ENCODE measurements at regions not wholly inside any gene's neighbourhood (a gene's known extent, or its start where the extent isn't known, plus 50 kb on each side); places are given as distances from the start of the nearest gene placed in this dataset.
"Not testable (repeated sequence)": the region's sequence is repeated elsewhere in the genome, so short reads cannot be mapped to it uniquely, and the experiment has no call there.

DNA sequence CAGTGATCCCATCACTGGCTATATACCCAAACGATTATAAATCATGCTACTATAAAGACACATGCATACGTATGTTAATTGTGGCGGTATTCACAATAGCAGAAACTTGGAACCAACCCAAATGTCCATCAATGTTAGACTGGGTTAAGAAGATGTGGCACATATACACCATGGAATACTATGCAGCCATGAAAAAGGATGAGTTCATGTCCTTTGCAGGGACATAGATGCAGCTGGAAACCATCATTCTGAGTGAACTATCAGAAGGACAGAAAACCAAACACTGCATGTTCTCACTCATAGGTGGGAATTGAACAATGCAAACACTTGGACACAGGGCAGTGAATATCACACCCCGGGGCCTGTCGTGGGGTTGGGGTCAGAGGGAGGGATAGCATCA is 1335.4 kb downstream of the EPHA7 start:
- H3K79me2 ChIP-seq (ENCODE audit: control insufficient read depth in 1 of 2, insufficient read depth in 2 of 2, low read length in 2 of 2); H4K5ac ChIP-seq (ENCODE audit: insufficient read length, low read depth, low read length); FAIRE-seq; DNase-seq (ENCODE audit: low read depth in 1 of 2, low spot score in 2 of 2); H2BK15ac ChIP-seq (ENCODE audit: low read length); H3K18ac ChIP-seq (ENCODE audit: extremely low read depth, low read length); H3K56ac ChIP-seq (replicated peaks; ENCODE audit: insufficient read length, low read depth, low read length); H4K20me1 ChIP-seq (replicated peaks in 1 of 2; ENCODE audit: control insufficient read depth in 1 of 2, insufficient read depth in 2 of 2, low read length in 2 of 2); H3K4me1 ChIP-seq (replicated peaks in 1 of 4; ENCODE audit: control insufficient read depth in 3 of 4, insufficient read depth in 4 of 4, low read length in 3 of 4); POLR2A ChIA-PET (ENCODE audit: partially characterized antibody); H4K91ac ChIP-seq (replicated peaks; ENCODE audit: insufficient read length, low read length); H3K9ac ChIP-seq (replicated peaks in 1 of 4; ENCODE audit: extremely low read depth in 1 of 4, low read depth in 3 of 4, low read length in 3 of 4); H2BK5ac ChIP-seq (ENCODE audit: low read depth, low read length); H2BK120ac ChIP-seq (replicated peaks; ENCODE audit: low read depth, low read length); H3K23ac ChIP-seq (ENCODE audit: insufficient read length); H2BK20ac ChIP-seq (ENCODE audit: low read length); H2AFZ ChIP-seq (ENCODE audit: low read length); H4K8ac ChIP-seq (ENCODE audit: extremely low read depth, insufficient read depth, low read length); H3K4me3 ChIP-seq (ENCODE audit: extremely low read depth in 1 of 4, insufficient read depth in 2 of 4, low read depth in 3 of 4, low read length in 4 of 4); H3K14ac ChIP-seq (ENCODE audit: insufficient read length); H3K36me3 ChIP-seq (ENCODE audit: control insufficient read depth in 2 of 4, insufficient read depth in 4 of 4, low read length in 3 of 4); H3K9me3 ChIP-seq (ENCODE audit: insufficient read depth in 2 of 2, low read depth in 1 of 2, low read length in 1 of 2); H3K23me2 ChIP-seq (ENCODE audit: low read depth, low read length); H2AK5ac ChIP-seq (ENCODE audit: low read depth, low read length); H3K27me3 ChIP-seq (replicated peaks in 1 of 4; ENCODE audit: control insufficient read depth in 3 of 4, extremely low read depth in 1 of 4, insufficient read depth in 3 of 4, low read length in 3 of 4); H3K4ac ChIP-seq (replicated peaks; ENCODE audit: insufficient read length, low read depth, low read length); H3K79me1 ChIP-seq (ENCODE audit: low read depth, low read length); H2BK12ac ChIP-seq (ENCODE audit: low read depth, low read length); H3K4me2 ChIP-seq (ENCODE audit: insufficient read depth in 1 of 2, low read depth in 2 of 2, low read length in 2 of 2); H3K27ac ChIP-seq (ENCODE audit: low read depth, low read length): not testable (repeated sequence)
- 89% methylated on average over 5 of the region's 5 CpGs; no CpG with 5 or more reads in 1 of the 2 experiments for WGBS, 2 experiments (ENCODE audit: extremely low coverage in 1 of 2, insufficient coverage in 1 of 2, insufficient read length in 1 of 2, insufficient replicate concordance in 2 of 2, low coverage in 1 of 2, low lambda C conversion rate in 2 of 2, missing lambda C conversion rate in 1 of 2)
- CTCF ChIA-PET (ENCODE audit: partially characterized antibody): interaction anchor here (0.6 kb wide), 1 partner anchor 527 kb away, joined by 3 read pairs; no protein-coding TSS in a partner anchor

All from H1 (cell line).